ENCODE measurements at regions not wholly inside any gene's neighbourhood (a gene's known extent, or its start where the extent isn't known, plus 50 kb on each side); places are given as distances from the start of the nearest gene placed in this dataset.

GRCh38 chr3:135844386-135844785, 121.1 kb upstream of the PPP2R3A start:
- Histone ChIP-seq H3K4me3 (no peak overlapping the region), H3K27me3 (no peaks in the 10 kb centered on the region), H3K9me3 (no peaks in the 10 kb centered on the region), H3K4me1 (no peaks in the 10 kb centered on the region), H3K27ac (no peak overlapping the region), H3K36me3 (no peaks in the 10 kb centered on the region)
- TF ChIP-seq EP300 (IDR thresholded peaks at IDR 0.05) (no peak), CTCF (IDR thresholded peaks at IDR 0.05) (no peak), POLR2AphosphoS5 (IDR thresholded peaks at IDR 0.05) (no peak), POLR2A (IDR thresholded peaks at IDR 0.05) (no peak)
- DNase-seq (ENCODE audit: low spot score in 2 of 2) = no peak

GRCh38 chr3:135848051-135848450, 117.5 kb upstream of the PPP2R3A start:
- no peak for TF ChIP-seq CTCF (IDR thresholded peaks at IDR 0.05)
- no peak for TF ChIP-seq POLR2AphosphoS5 (IDR thresholded peaks at IDR 0.05)
- TF ChIP-seq EP300 (IDR thresholded peaks at IDR 0.05) = no peak
- no peak for TF ChIP-seq POLR2A (IDR thresholded peaks at IDR 0.05)
- Histone ChIP-seq H3K4me1 (no peaks in the 10 kb centered on the region), H3K36me3 (no peaks in the 10 kb centered on the region), H3K27me3 (no peaks in the 10 kb centered on the region), H3K27ac (no peak overlapping the region), H3K4me3 (no peak overlapping the region), H3K9me3 (no peaks in the 10 kb centered on the region)
- no peak for DNase-seq (ENCODE audit: low spot score in 2 of 2)
- WGBS = 93% methylated on average over 1 of the region's 1 CpG

- TF ChIP-seq POLR2AphosphoS5 (IDR thresholded peaks at IDR 0.05) = no peak
- no peak for TF ChIP-seq POLR2A (IDR thresholded peaks at IDR 0.05)
- TF ChIP-seq EP300 (IDR thresholded peaks at IDR 0.05) = no peak
- no peak for TF ChIP-seq CTCF (IDR thresholded peaks at IDR 0.05)
- no peak overlapping the region for H3K4me3 ChIP-seq
- no peaks in the 10 kb centered on the region for H3K36me3 ChIP-seq
- H3K27me3 ChIP-seq = no peaks in the 10 kb centered on the region
- H3K4me1 ChIP-seq = no peaks in the 10 kb centered on the region
- H3K9me3 ChIP-seq = no peaks in the 10 kb centered on the region
- no peak overlapping the region for H3K27ac ChIP-seq
- no peak for DNase-seq (ENCODE audit: low spot score in 2 of 2)
Observed at GRCh38 chr3:135849827-135850226, 115.7 kb upstream of the PPP2R3A start.

- Histone ChIP-seq H3K27ac (no peak overlapping the region), H3K4me1 (no peaks in the 10 kb centered on the region), H3K36me3 (no peaks in the 10 kb centered on the region), H3K4me3 (no peak overlapping the region), H3K9me3 (no peaks in the 10 kb centered on the region), H3K27me3 (no peaks in the 10 kb centered on the region)
- WGBS = 38% methylated on average over 4 of the region's 4 CpGs
- TF ChIP-seq EP300 (IDR thresholded peaks at IDR 0.05) = no peak
- no peak for TF ChIP-seq POLR2AphosphoS5 (IDR thresholded peaks at IDR 0.05)
- TF ChIP-seq POLR2A (IDR thresholded peaks at IDR 0.05) = no peak
- no peak for TF ChIP-seq CTCF (IDR thresholded peaks at IDR 0.05)
- no peak for DNase-seq (ENCODE audit: low spot score in 2 of 2)
Observed at GRCh38 chr3:135851201-135852081, 114.1 kb upstream of the PPP2R3A start.

GRCh38 chr3:135853981-135854380, 111.5 kb upstream of the PPP2R3A start:
- WGBS = 48% methylated on average over 2 of the region's 2 CpGs
- no peak overlapping the region for H3K27ac ChIP-seq
- TF ChIP-seq CTCF (IDR thresholded peaks at IDR 0.05) = no peak
- TF ChIP-seq EP300 (IDR thresholded peaks at IDR 0.05) = no peak
- TF ChIP-seq POLR2A (IDR thresholded peaks at IDR 0.05) = no peak
- TF ChIP-seq POLR2AphosphoS5 (IDR thresholded peaks at IDR 0.05) = no peak
- H3K4me3 ChIP-seq = no peak overlapping the region
- no peaks in the 10 kb centered on the region for H3K36me3 ChIP-seq
- no peak for DNase-seq (ENCODE audit: low spot score in 2 of 2)
- H3K4me1 ChIP-seq = no peaks in the 10 kb centered on the region
- no peaks in the 10 kb centered on the region for H3K27me3 ChIP-seq
- H3K9me3 ChIP-seq = no peaks in the 10 kb centered on the region
